ENCODE measurements at regions not wholly inside any gene's neighbourhood (a gene's known extent, or its start where the extent isn't known, plus 50 kb on each side); places are given as distances from the start of the nearest gene placed in this dataset.

GRCh38 chr13:90430127-90430526, 917.4 kb upstream of the MIR17HG start:
- H3K4me2 ChIP-seq (ENCODE audit: low read length), result no peak overlapping the region
- no peaks in the 10 kb centered on the region for H3K36me3 ChIP-seq (ENCODE audit: control insufficient read depth in 1 of 2, insufficient read depth in 2 of 2, low read length in 2 of 2)
- intact Hi-C loops (cut with micrococcal nuclease), result no loop called here
- BruUV-seq (replicated peaks), result no TSS peak
- ChIA-PET POLR2A (no interaction called here), RAD21 (ENCODE audit: low non-redundant PET in 1 of 2, low total read pairs in 2 of 2, uncharacterized antibody in 2 of 2, unreplicated experiment in 2 of 2) (no interaction called here), CTCF (no interaction called here)
- H3K79me2 ChIP-seq (ENCODE audit: insufficient read depth, low read length), result no peaks in the 10 kb centered on the region
- no peak overlapping the region for H3K9ac ChIP-seq (ENCODE audit: low read length)
- no peak overlapping the region for H3K4me3 ChIP-seq (replicated peaks in 1 of 2; ENCODE audit: low read depth in 1 of 2, low read length in 2 of 2)
- no peaks in the 10 kb centered on the region for H3K9me3 ChIP-seq (ENCODE audit: control insufficient read depth in 1 of 2, insufficient read depth in 1 of 2, low read depth in 1 of 2, low read length in 2 of 2)
- no peak for DNase-seq (ENCODE audit: low read depth, low spot score)
- no peaks in the 10 kb centered on the region for H3K4me1 ChIP-seq (ENCODE audit: control insufficient read depth in 1 of 2, insufficient read depth in 2 of 2, low read length in 2 of 2)
- no peaks in the 10 kb centered on the region for H3K27me3 ChIP-seq (ENCODE audit: insufficient read depth, low read length)
- no peak for ATAC-seq
- TF ChIP-seq CEBPB (IDR thresholded peaks at IDR 0.05; ENCODE audit: low read depth) (no peak), RAD21 (IDR thresholded peaks at IDR 0.05; ENCODE audit: low read depth) (no peak), ATF3 (IDR thresholded peaks at IDR 0.05) (no peak), FOSL1 (IDR thresholded peaks at IDR 0.05; ENCODE audit: low read depth) (no peak), EGR1 (IDR thresholded peaks at IDR 0.05; ENCODE audit: low read depth) (no peak), ZNF274 (IDR thresholded peaks at IDR 0.05; ENCODE audit: low read depth, low read length) (no peak)
- no peak overlapping the region for H3K27ac ChIP-seq (ENCODE audit: low read depth, low read length)
- no peaks in the 10 kb centered on the region for H3K9me2 ChIP-seq (ENCODE audit: insufficient read depth)
- no peak overlapping the region for H2AFZ ChIP-seq (ENCODE audit: low read depth, low read length, poor library complexity, severe bottlenecking)
- no peaks in the 10 kb centered on the region for H4K20me1 ChIP-seq (ENCODE audit: insufficient read depth)

- no peaks in the 10 kb centered on the region for H3K27me3 ChIP-seq (ENCODE audit: insufficient read depth, low read length)
- intact Hi-C loops (cut with micrococcal nuclease), result no loop called here
- BruUV-seq (replicated peaks), result no TSS peak
- no peaks in the 10 kb centered on the region for H3K79me2 ChIP-seq (ENCODE audit: insufficient read depth, low read length)
- H3K9me2 ChIP-seq (ENCODE audit: insufficient read depth), result no peaks in the 10 kb centered on the region
- ChIA-PET CTCF (no interaction called here), POLR2A (no interaction called here), RAD21 (ENCODE audit: low non-redundant PET in 1 of 2, low total read pairs in 2 of 2, uncharacterized antibody in 2 of 2, unreplicated experiment in 2 of 2) (no interaction called here)
- no peak for ATAC-seq
- no peak overlapping the region for H3K9ac ChIP-seq (ENCODE audit: low read length)
- H3K4me3 ChIP-seq (replicated peaks in 1 of 2; ENCODE audit: low read depth in 1 of 2, low read length in 2 of 2), result no peak overlapping the region
- no peak for DNase-seq (ENCODE audit: low read depth, low spot score)
- H3K4me1 ChIP-seq (ENCODE audit: control insufficient read depth in 1 of 2, insufficient read depth in 2 of 2, low read length in 2 of 2), result no peaks in the 10 kb centered on the region
- TF ChIP-seq EZH2phosphoT487 (IDR thresholded peaks at IDR 0.05; ENCODE audit: borderline replicate concordance) (no peak), CEBPB (IDR thresholded peaks at IDR 0.05; ENCODE audit: low read depth) (no peak), SRF (IDR thresholded peaks at IDR 0.05; ENCODE audit: low read depth) (no peak), REST (IDR thresholded peaks at IDR 0.05; ENCODE audit: low read depth) (no peak), POLR2AphosphoS5 (IDR thresholded peaks at IDR 0.05; ENCODE audit: low read depth, low read length) (no peak), SP1 (IDR thresholded peaks at IDR 0.05; ENCODE audit: low read depth) (no peak), ATF3 (IDR thresholded peaks at IDR 0.05) (no peak), FOSL1 (IDR thresholded peaks at IDR 0.05; ENCODE audit: low read depth) (no peak), MAX (IDR thresholded peaks at IDR 0.05) (no peak), JUND (IDR thresholded peaks at IDR 0.05) (no peak), ELF1 (IDR thresholded peaks at IDR 0.05; ENCODE audit: borderline replicate concordance, low read depth) (no peak), CBX3 (IDR thresholded peaks at IDR 0.05; ENCODE audit: low read depth) (no peak), YY1 (IDR thresholded peaks at IDR 0.05; ENCODE audit: extremely low read depth, insufficient replicate concordance, low read depth, low read length) (no peak), CTCF (IDR thresholded peaks at IDR 0.05 in 2 of 3, conservative IDR thresholded peaks at IDR 0.05 in 1 of 3; ENCODE audit: borderline replicate concordance in 1 of 3, insufficient read depth in 1 of 3, low read depth in 2 of 3, low read length in 2 of 3) (no peak)
- no peak overlapping the region for H2AFZ ChIP-seq (ENCODE audit: low read depth, low read length, poor library complexity, severe bottlenecking)
- H3K9me3 ChIP-seq (ENCODE audit: control insufficient read depth in 1 of 2, insufficient read depth in 1 of 2, low read depth in 1 of 2, low read length in 2 of 2), result no peaks in the 10 kb centered on the region
- H4K20me1 ChIP-seq (ENCODE audit: insufficient read depth), result no peaks in the 10 kb centered on the region
- no peak overlapping the region for H3K27ac ChIP-seq (ENCODE audit: low read depth, low read length)
- H3K4me2 ChIP-seq (ENCODE audit: low read length), result no peak overlapping the region
- H3K36me3 ChIP-seq (ENCODE audit: control insufficient read depth in 1 of 2, insufficient read depth in 2 of 2, low read length in 2 of 2), result no peaks in the 10 kb centered on the region
Observed at GRCh38 chr13:90436697-90437096, 910.8 kb upstream of the MIR17HG start.

Data from HCT116 (cell line).